ENCODE measurements at regions not wholly inside any gene's neighbourhood (a gene's known extent, or its start where the extent isn't known, plus 50 kb on each side); places are given as distances from the start of the nearest gene placed in this dataset.

DNA sequence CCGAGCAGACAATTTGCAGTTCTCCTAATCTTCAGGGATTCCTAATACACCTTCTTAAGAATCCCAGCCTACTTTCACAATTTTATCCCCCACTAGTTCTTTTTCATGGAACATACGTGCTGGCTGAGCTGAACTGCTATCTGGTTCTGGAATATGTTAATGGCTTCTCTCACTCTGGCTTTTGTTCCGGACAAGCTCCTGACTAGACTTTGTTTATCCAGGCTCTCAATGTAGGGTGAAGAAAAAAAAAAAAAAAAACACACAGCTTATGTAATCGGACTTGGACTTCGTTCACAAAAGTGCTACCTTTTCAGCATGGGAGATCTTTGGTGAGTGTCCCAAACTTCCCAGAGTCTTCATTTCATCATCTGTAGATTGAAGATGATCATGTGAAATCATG is 555.4 kb upstream of the CPEB2 start (continued):
- TF ChIP-seq, protein P1, sequence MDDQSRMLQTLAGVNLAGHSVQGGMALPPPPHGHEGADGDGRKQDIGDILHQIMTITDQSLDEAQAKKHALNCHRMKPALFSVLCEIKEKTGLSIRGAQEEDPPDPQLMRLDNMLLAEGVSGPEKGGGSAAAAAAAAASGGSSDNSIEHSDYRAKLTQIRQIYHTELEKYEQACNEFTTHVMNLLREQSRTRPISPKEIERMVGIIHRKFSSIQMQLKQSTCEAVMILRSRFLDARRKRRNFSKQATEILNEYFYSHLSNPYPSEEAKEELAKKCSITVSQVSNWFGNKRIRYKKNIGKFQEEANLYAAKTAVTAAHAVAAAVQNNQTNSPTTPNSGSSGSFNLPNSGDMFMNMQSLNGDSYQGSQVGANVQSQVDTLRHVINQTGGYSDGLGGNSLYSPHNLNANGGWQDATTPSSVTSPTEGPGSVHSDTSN (IDR thresholded peaks at IDR 0.05) = no peak

DNA sequence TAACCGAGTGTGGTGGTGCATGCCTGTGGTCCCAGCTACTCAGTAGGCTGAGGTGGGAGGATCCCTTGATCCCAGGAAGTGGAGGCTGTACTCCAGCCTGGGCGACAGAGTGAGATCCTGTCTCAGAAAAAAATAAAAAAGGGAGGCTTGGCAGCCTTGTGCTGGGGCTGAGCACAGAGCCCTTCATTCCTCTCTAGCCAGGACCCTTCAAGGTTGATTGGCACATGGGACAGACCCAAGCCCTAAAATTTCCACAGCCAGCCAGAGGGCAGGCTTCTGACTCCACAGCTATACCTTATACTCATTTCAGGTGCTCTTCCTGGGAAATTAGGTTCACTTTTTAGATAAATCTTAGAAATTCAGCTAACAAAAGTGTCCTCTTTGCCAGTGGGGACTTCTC is 553.0 kb upstream of the CPEB2 start:
- Histone ChIP-seq H3K36me3 (replicated peaks in 1 of 2; ENCODE audit: control insufficient read depth in 1 of 2, insufficient read depth in 2 of 2, low read length in 1 of 2) (no peaks in the 10 kb centered on the region), H3F3A (replicated peaks; ENCODE audit: insufficient read depth) (no peaks in the 10 kb centered on the region), H2AFZ (ENCODE audit: low read depth) (no peak overlapping the region), H3K27ac (ENCODE audit: low read depth in 2 of 2, low read length in 1 of 2) (no peak overlapping the region), H3K4me3 (ENCODE audit: low read depth in 2 of 2, low read length in 1 of 2) (no peak overlapping the region), H3K9ac (no peak overlapping the region), H4K20me1 (ENCODE audit: insufficient read depth) (no peaks in the 10 kb centered on the region), H3K4me1 (ENCODE audit: control insufficient read depth in 1 of 2, insufficient read depth in 2 of 2, low read depth in 1 of 2, low read length in 1 of 2) (no peaks in the 10 kb centered on the region; a peak in 3 of 4 replicates), H3K4me2 (no peak overlapping the region), H3K79me2 (ENCODE audit: insufficient read depth) (no peaks in the 10 kb centered on the region), H3K9me3 (no peaks in the 10 kb centered on the region), H3K9me2 (no peaks in the 10 kb centered on the region), H3K27me3 (ENCODE audit: insufficient read depth) (no peaks in the 10 kb centered on the region)
- DNase-seq = no peak
- CTCF ChIA-PET = no interaction called here
- TF ChIP-seq RFX5 (IDR thresholded peaks at IDR 0.05; ENCODE audit: low read length) (no peak), FOXM1 (IDR thresholded peaks at IDR 0.05; ENCODE audit: low read depth) (no peak), TEAD4 (IDR thresholded peaks at IDR 0.05; ENCODE audit: borderline replicate concordance, insufficient read depth) (no peak), RAD21 (IDR thresholded peaks at IDR 0.05; ENCODE audit: low read length) (no peak), MXI1 (IDR thresholded peaks at IDR 0.05; ENCODE audit: low read depth, low read length) (no peak), YY1 (IDR thresholded peaks at IDR 0.05; ENCODE audit: low read depth) (no peak), FOXJ3 (CRISPR knock-in tag; IDR thresholded peaks at IDR 0.05) (no peak), RCOR1 (IDR thresholded peaks at IDR 0.05; ENCODE audit: low read length) (no peak), EZH2phosphoT487 (IDR thresholded peaks at IDR 0.05; ENCODE audit: borderline replicate concordance, low read depth) (no peak), GABPA (IDR thresholded peaks at IDR 0.05; ENCODE audit: low read depth) (no peak), TAF1 (IDR thresholded peaks at IDR 0.05; ENCODE audit: borderline replicate concordance, low read depth, low read length) (no peak), TCF12 (IDR thresholded peaks at IDR 0.05) (no peak), NRF1 (IDR thresholded peaks at IDR 0.05; ENCODE audit: low read depth, low read length) (no peak)
- TF ChIP-seq, protein P2, sequence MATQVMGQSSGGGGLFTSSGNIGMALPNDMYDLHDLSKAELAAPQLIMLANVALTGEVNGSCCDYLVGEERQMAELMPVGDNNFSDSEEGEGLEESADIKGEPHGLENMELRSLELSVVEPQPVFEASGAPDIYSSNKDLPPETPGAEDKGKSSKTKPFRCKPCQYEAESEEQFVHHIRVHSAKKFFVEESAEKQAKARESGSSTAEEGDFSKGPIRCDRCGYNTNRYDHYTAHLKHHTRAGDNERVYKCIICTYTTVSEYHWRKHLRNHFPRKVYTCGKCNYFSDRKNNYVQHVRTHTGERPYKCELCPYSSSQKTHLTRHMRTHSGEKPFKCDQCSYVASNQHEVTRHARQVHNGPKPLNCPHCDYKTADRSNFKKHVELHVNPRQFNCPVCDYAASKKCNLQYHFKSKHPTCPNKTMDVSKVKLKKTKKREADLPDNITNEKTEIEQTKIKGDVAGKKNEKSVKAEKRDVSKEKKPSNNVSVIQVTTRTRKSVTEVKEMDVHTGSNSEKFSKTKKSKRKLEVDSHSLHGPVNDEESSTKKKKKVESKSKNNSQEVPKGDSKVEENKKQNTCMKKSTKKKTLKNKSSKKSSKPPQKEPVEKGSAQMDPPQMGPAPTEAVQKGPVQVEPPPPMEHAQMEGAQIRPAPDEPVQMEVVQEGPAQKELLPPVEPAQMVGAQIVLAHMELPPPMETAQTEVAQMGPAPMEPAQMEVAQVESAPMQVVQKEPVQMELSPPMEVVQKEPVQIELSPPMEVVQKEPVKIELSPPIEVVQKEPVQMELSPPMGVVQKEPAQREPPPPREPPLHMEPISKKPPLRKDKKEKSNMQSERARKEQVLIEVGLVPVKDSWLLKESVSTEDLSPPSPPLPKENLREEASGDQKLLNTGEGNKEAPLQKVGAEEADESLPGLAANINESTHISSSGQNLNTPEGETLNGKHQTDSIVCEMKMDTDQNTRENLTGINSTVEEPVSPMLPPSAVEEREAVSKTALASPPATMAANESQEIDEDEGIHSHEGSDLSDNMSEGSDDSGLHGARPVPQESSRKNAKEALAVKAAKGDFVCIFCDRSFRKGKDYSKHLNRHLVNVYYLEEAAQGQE (IDR thresholded peaks at IDR 0.05; ENCODE audit: low read depth, low read length) = no peak
- TF ChIP-seq, protein P3, sequence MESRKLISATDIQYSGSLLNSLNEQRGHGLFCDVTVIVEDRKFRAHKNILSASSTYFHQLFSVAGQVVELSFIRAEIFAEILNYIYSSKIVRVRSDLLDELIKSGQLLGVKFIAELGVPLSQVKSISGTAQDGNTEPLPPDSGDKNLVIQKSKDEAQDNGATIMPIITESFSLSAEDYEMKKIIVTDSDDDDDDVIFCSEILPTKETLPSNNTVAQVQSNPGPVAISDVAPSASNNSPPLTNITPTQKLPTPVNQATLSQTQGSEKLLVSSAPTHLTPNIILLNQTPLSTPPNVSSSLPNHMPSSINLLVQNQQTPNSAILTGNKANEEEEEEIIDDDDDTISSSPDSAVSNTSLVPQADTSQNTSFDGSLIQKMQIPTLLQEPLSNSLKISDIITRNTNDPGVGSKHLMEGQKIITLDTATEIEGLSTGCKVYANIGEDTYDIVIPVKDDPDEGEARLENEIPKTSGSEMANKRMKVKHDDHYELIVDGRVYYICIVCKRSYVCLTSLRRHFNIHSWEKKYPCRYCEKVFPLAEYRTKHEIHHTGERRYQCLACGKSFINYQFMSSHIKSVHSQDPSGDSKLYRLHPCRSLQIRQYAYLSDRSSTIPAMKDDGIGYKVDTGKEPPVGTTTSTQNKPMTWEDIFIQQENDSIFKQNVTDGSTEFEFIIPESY (IDR thresholded peaks at IDR 0.05; ENCODE audit: borderline replicate concordance, low read depth) = no peak
- TF ChIP-seq, protein P1 (IDR thresholded peaks at IDR 0.05) = no peak
- TF ChIP-seq, protein P4, sequence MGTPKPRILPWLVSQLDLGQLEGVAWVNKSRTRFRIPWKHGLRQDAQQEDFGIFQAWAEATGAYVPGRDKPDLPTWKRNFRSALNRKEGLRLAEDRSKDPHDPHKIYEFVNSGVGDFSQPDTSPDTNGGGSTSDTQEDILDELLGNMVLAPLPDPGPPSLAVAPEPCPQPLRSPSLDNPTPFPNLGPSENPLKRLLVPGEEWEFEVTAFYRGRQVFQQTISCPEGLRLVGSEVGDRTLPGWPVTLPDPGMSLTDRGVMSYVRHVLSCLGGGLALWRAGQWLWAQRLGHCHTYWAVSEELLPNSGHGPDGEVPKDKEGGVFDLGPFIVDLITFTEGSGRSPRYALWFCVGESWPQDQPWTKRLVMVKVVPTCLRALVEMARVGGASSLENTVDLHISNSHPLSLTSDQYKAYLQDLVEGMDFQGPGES (IDR thresholded peaks at IDR 0.05; ENCODE audit: low read depth, low read length) = no peak
- WGBS (ENCODE audit: low lambda C conversion rate) = 9% methylated on average over 2 of the region's 2 CpGs
- POLR2A ChIA-PET = no interaction called here

Measured in SK-N-SH (cell line).